GM21786 (cell line): ENCODE measurements at regions not wholly inside any gene's neighbourhood (a gene's known extent, or its start where the extent isn't known, plus 50 kb on each side); places are given as distances from the start of the nearest gene placed in this dataset.
"Not testable (repeated sequence)": the region's sequence is repeated elsewhere in the genome, so short reads cannot be mapped to it uniquely, and the experiment has no call there.

Experiments
- ATAC-seq: cut with Tn5 transposase; IDR thresholded peaks from one replicate; pipeline ENCODE4 v1.9.1; 2021; ENCODE audit not compliant: unreplicated experiment

- ATAC-seq: no peak
Observed at GRCh38 chr5:25764733-25765132, 1120.0 kb upstream of the CDH10 start.

GRCh38 chr5:25763781-25764180 is 1119.0 kb upstream of the CDH10 start:
- ATAC-seq: no peak

- ATAC-seq: no peak
Observed at GRCh38 chr5:25754895-25755294, 1110.1 kb upstream of the CDH10 start.

- no peak for ATAC-seq
Observed at GRCh38 chr5:25744908-25745307, 1100.1 kb upstream of the CDH10 start.

GRCh38 chr5:25716680-25717079 is 1071.9 kb upstream of the CDH10 start:
- no peak for ATAC-seq

- ATAC-seq: no peak
Observed at GRCh38 chr5:25713259-25713658, 1068.5 kb upstream of the CDH10 start.

- ATAC-seq: no peak
Observed at GRCh38 chr5:25707093-25707492, 1062.3 kb upstream of the CDH10 start.

GRCh38 chr5:25701936-25702335 is 1057.2 kb upstream of the CDH10 start:
- no peak for ATAC-seq

GRCh38 chr5:25694801-25695200 is 1050.0 kb upstream of the CDH10 start:
- ATAC-seq: no peak

- peak; percentile 74 for ATAC-seq
Observed at GRCh38 chr5:25688156-25688555, 1043.4 kb upstream of the CDH10 start.

GRCh38 chr5:25669645-25670401 is 1025.0 kb upstream of the CDH10 start:
- no peak for ATAC-seq

- no peak for ATAC-seq
Observed at GRCh38 chr5:25662610-25663009, 1017.8 kb upstream of the CDH10 start.

GRCh38 chr5:25650316-25650715 is 1005.5 kb upstream of the CDH10 start:
- ATAC-seq: not testable (repeated sequence)

- ATAC-seq: no peak
Observed at GRCh38 chr5:25649628-25650265, 1005.0 kb upstream of the CDH10 start.

- ATAC-seq: no peak
Observed at GRCh38 chr5:25646421-25647341, 1001.9 kb upstream of the CDH10 start.

- ATAC-seq: no peak
Observed at GRCh38 chr5:25641124-25641523, 996.3 kb upstream of the CDH10 start.

GRCh38 chr5:25619273-25619672 is 974.5 kb upstream of the CDH10 start:
- ATAC-seq: no peak

GRCh38 chr5:25618821-25619220 is 974.0 kb upstream of the CDH10 start:
- ATAC-seq: no peak

GRCh38 chr5:25614466-25614865 is 969.7 kb upstream of the CDH10 start:
- ATAC-seq: no peak

- ATAC-seq: no peak
Observed at GRCh38 chr5:25604681-25605080, 959.9 kb upstream of the CDH10 start.

GRCh38 chr5:25579111-25579510 is 934.3 kb upstream of the CDH10 start:
- no peak for ATAC-seq

GRCh38 chr5:25573691-25574090 is 928.9 kb upstream of the CDH10 start:
- ATAC-seq: no peak
